ENCODE measurements at regions not wholly inside any gene's neighbourhood (a gene's known extent, or its start where the extent isn't known, plus 50 kb on each side); places are given as distances from the start of the nearest gene placed in this dataset.

GRCh38 chr3:72295276-72295961 lies 510.5 kb upstream of the PROK2 start:
- no TSS peak for BruUV-seq (replicated peaks)

GRCh38 chr3:72290859-72291638 lies 506.1 kb upstream of the PROK2 start:
- ATAC-seq (no peak), DNase-seq (ENCODE audit: low read depth, low spot score) (no peak)
- CTCF ChIA-PET, result no interaction called here
- H3K4me3 ChIP-seq (ENCODE audit: low read depth in 2 of 2, low read length in 2 of 2), result no peak overlapping the region
- H3K4me1 ChIP-seq (ENCODE audit: control insufficient read depth, insufficient read depth, low read length), result no peaks in the 10 kb centered on the region
- in situ Hi-C loops (cut with HindIII; ENCODE audit: low pct_unique_long_range_greater_than_20kb, low sequenced_read_pairs) (no loop called here), intact Hi-C loops (cut with micrococcal nuclease; ENCODE audit: unreplicated experiment) (no loop called here)
- H3K27ac ChIP-seq (ENCODE audit: low read length), result no peak overlapping the region
- H3K36me3 ChIP-seq (ENCODE audit: control insufficient read depth, insufficient read depth, low read length), result no peaks in the 10 kb centered on the region
- BruUV-seq (replicated peaks), result no TSS peak
- POLR2A ChIA-PET, result no interaction called here
- no peaks in the 10 kb centered on the region for H3K27me3 ChIP-seq (ENCODE audit: control insufficient read depth, insufficient read depth, low read length)
- H3K9me3 ChIP-seq (ENCODE audit: control insufficient read depth, insufficient read depth, low read depth, low read length), result no peaks in the 10 kb centered on the region
- TF ChIP-seq SIN3A (IDR thresholded peaks at IDR 0.05; ENCODE audit: borderline replicate concordance, insufficient read depth, low read depth, low read length) (no peak), CTCF (IDR thresholded peaks at IDR 0.05) (no peak), REST (IDR thresholded peaks at IDR 0.05; ENCODE audit: insufficient read depth in 1 of 2, low read depth in 2 of 2, low read length in 1 of 2) (no peak), POLR2AphosphoS5 (IDR thresholded peaks at IDR 0.05; ENCODE audit: low read depth, low read length) (no peak)

More at GRCh38 chr3:72295276-72295961, 510.5 kb upstream of the PROK2 start:
- Histone ChIP-seq H3K27ac (ENCODE audit: low read length) (no peak overlapping the region), H3K27me3 (ENCODE audit: control insufficient read depth, insufficient read depth, low read length) (no peaks in the 10 kb centered on the region; the same call in 1 of the 2 replicates), H3K9me3 (ENCODE audit: control insufficient read depth, insufficient read depth, low read depth, low read length) (no peaks in the 10 kb centered on the region), H3K36me3 (ENCODE audit: control insufficient read depth, insufficient read depth, low read length) (no peaks in the 10 kb centered on the region), H3K4me1 (ENCODE audit: control insufficient read depth, insufficient read depth, low read length) (no peaks in the 10 kb centered on the region), H3K4me3 (ENCODE audit: low read depth in 2 of 2, low read length in 2 of 2) (no peak overlapping the region)
- no peak for DNase-seq (ENCODE audit: low read depth, low spot score)
- POLR2A ChIA-PET, result no interaction called here
- intact Hi-C loops (cut with micrococcal nuclease; ENCODE audit: unreplicated experiment), result no loop called here
- in situ Hi-C loops (cut with HindIII; ENCODE audit: low pct_unique_long_range_greater_than_20kb, low sequenced_read_pairs), result no loop called here
- CTCF ChIA-PET, result no interaction called here
- no peak for ATAC-seq
- no peak for TF ChIP-seq CTCF (IDR thresholded peaks at IDR 0.05)
- TF ChIP-seq POLR2AphosphoS5 (IDR thresholded peaks at IDR 0.05; ENCODE audit: low read depth, low read length), result no peak
- no peak for TF ChIP-seq SIN3A (IDR thresholded peaks at IDR 0.05; ENCODE audit: borderline replicate concordance, insufficient read depth, low read depth, low read length)
- no peak for TF ChIP-seq TCF7L2 (IDR thresholded peaks at IDR 0.05; ENCODE audit: low read depth, low read length)
- TF ChIP-seq REST (IDR thresholded peaks at IDR 0.05; ENCODE audit: insufficient read depth in 1 of 2, low read depth in 2 of 2, low read length in 1 of 2), result no peak
